Upper lobe of left lung (tissue), 6 donors: ENCODE measurements at regions not wholly inside any gene's neighbourhood (a gene's known extent, or its start where the extent isn't known, plus 50 kb on each side); places are given as distances from the start of the nearest gene placed in this dataset.
A peak's percentile ranks its signal among the peaks of the same experiment; 100 is the strongest.

Experiments
- ATAC-seq, 2 donors: fragments of 200-7000 bp; cut with Tn5 transposase; one replicate each; pipeline ENCODE4 v1.9.1; 2022; ENCODE audit warnings: mild to moderate bottlenecking in 2 of 2, moderate library complexity in 2 of 2; ENCODE audit not compliant: low FRiP score in 2 of 2
- DNase-seq, 2 donors: peaks; one replicate each; pipeline ENCODE4 v3.0.0-alpha.2; 2019 to 2020
- H3K27ac ChIP-seq, 4 donors: fragments of 200-600 bp; sonication (generic); one replicate each; pipeline ENCODE4 v1.5.1; 2016 to 2019
- H3K27me3 ChIP-seq, 4 donors: fragments of 200-600 bp; sonication (generic); one replicate each; pipeline ENCODE4 v1.5.1; 2017 to 2019
- H3K36me3 ChIP-seq, 4 donors: fragments of 200-600 bp; sonication (generic); one replicate each; pipeline ENCODE4 v1.5.1; 2016 to 2019
- H3K4me1 ChIP-seq, 4 donors: fragments of 200-600 bp; sonication (generic); one replicate each; pipeline ENCODE4 v1.5.1; 2018 to 2019
- H3K4me3 ChIP-seq, 4 donors: fragments of 200-600 bp; sonication (generic); one replicate each; pipeline ENCODE4 v1.5.1; 2017 to 2019; ENCODE audit warnings: mild to moderate bottlenecking in 2 of 4, moderate library complexity in 1 of 4
- H3K9me3 ChIP-seq, 4 donors: fragments of 200-600 bp; sonication (generic); one replicate each; pipeline ENCODE4 v1.5.1; 2018 to 2019
- CTCF ChIP-seq, 6 experiments: fragments of 450-650 bp in 4 of 6; fragments of 200-600 bp in 2 of 6; sonication (generic) in 2 of 6; IDR thresholded peaks; one replicate each; pipeline ENCODE4 v1.5.1; 2016 to 2019; ENCODE audit warnings: antibody characterized with exemption in 6 of 6
- EP300 ChIP-seq, 4 donors: sonication (generic); formaldehyde crosslinking; IDR thresholded peaks; one replicate each; pipeline ENCODE4 v1.5.1; 2017; ENCODE audit warnings: antibody characterized with exemption in 4 of 4, control low read depth in 2 of 4
- POLR2A ChIP-seq, 4 donors: fragments of 450-650 bp; IDR thresholded peaks; one replicate each; pipeline ENCODE4 v1.5.1; 2016 to 2017; ENCODE audit warnings: antibody characterized with exemption in 4 of 4, mild to moderate bottlenecking in 2 of 4
- POLR2AphosphoS5 ChIP-seq, 2 donors: sonication (generic); formaldehyde crosslinking; IDR thresholded peaks; one replicate each; pipeline ENCODE4 v1.5.1; 2017; ENCODE audit warnings: antibody characterized with exemption in 2 of 2
- whole genome bisulfite sequencing, 2 donors: methylation state at CpG; one replicate each; pipeline ENCODE4 v1.1.5; 2017 to 2018; 5-methylcytosine and 5-hydroxymethylcytosine counted together
- donor health status: DM: no; HTN: no; CAD: no; lungs with moderate emphysema.
- donor health status: DM: no; HTN: yes; CAD: no; lungs with severe emphysema.

DNA sequence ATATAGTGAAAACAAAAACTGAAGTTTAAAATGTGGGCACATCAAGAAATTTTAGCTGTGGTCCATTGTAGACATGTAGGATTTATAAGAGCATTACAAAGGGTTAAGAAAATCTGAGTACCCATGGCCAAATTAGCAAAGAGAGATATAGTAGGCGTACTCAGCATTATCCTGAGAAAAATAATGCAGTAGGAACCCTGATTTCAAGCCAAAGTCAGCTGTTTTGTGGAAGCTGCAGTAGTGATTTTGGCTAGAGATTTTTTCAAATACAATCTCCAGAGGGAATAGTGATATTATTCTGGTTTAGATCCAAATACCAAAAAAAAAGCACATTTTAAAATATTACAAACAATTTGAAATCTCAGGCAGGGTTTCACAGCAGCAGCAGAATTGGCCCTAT, 450.9 kb downstream of the FBXO15 start:
- no peak for TF ChIP-seq POLR2A (IDR thresholded peaks at IDR 0.05)
- no peak for TF ChIP-seq CTCF (IDR thresholded peaks at IDR 0.05)
- no peaks in the 10 kb centered on the region for H3K9me3 ChIP-seq
- H3K36me3 ChIP-seq: no peaks in the 10 kb centered on the region
- H3K27me3 ChIP-seq: no peaks in the 10 kb centered on the region
- no peaks in the 10 kb centered on the region for H3K4me1 ChIP-seq
- ATAC-seq: no peak
- 55 to 68% methylated on average over 1 of the region's 1 CpG for WGBS, 2 donors
- H3K4me3 ChIP-seq: no peak overlapping the region
- no peak overlapping the region for H3K27ac ChIP-seq
- DNase-seq: no peak

GRCh38 chr18:73696171-73696570, 451.5 kb downstream of the FBXO15 start:
- Histone ChIP-seq H3K36me3 (no peaks in the 10 kb centered on the region), H3K4me3 (no peak overlapping the region), H3K27ac (no peak overlapping the region), H3K27me3 (no peaks in the 10 kb centered on the region), H3K4me1 (no peaks in the 10 kb centered on the region), H3K9me3 (no peaks in the 10 kb centered on the region)
- ATAC-seq (no peak), DNase-seq (no peak)
- 83 to 91% methylated on average over 3 of the region's 3 CpGs for WGBS, 2 donors
- TF ChIP-seq POLR2A (IDR thresholded peaks at IDR 0.05) (no peak), CTCF (IDR thresholded peaks at IDR 0.05) (no peak), EP300 (IDR thresholded peaks at IDR 0.05) (no peak), POLR2AphosphoS5 (IDR thresholded peaks at IDR 0.05) (no peak)

- TF ChIP-seq POLR2A (IDR thresholded peaks at IDR 0.05) (no peak), POLR2AphosphoS5 (IDR thresholded peaks at IDR 0.05) (no peak), EP300 (IDR thresholded peaks at IDR 0.05) (no peak)
- Histone ChIP-seq H3K27ac (no peak overlapping the region), H3K4me3 (no peak overlapping the region), H3K36me3 (no peaks in the 10 kb centered on the region), H3K9me3 (no peaks in the 10 kb centered on the region), H3K4me1 (peaks cover 0 to 8% (median 0%) of the 10 kb centered on the region in 4 donors), H3K27me3 (no peaks in the 10 kb centered on the region)
- no peak for DNase-seq
- ATAC-seq: no peak
- 42 to 88% methylated on average over 1 of the region's 1 CpG for WGBS, 2 donors
Observed at GRCh38 chr18:73693091-73693490, 454.5 kb downstream of the FBXO15 start.

- H3K36me3 ChIP-seq: no peaks in the 10 kb centered on the region
- ATAC-seq: no peak
- H3K9me3 ChIP-seq: no peaks in the 10 kb centered on the region
- no peak overlapping the region for H3K4me3 ChIP-seq
- peaks cover 0 to 8% (median 0%) of the 10 kb centered on the region in 4 donors for H3K4me1 ChIP-seq
- H3K27me3 ChIP-seq: no peaks in the 10 kb centered on the region
- peak in 1 of 2 donors; percentile 45 for DNase-seq
- H3K27ac ChIP-seq: peak overlapping the region in 1 of 4 donors; percentile 36
- WGBS, 2 donors: 63 to 66% methylated on average over 12 of the region's 12 CpGs
- TF ChIP-seq CTCF (IDR thresholded peaks at IDR 0.05): no peak
- no peak for TF ChIP-seq POLR2A (IDR thresholded peaks at IDR 0.05)
- TF ChIP-seq POLR2AphosphoS5 (IDR thresholded peaks at IDR 0.05): no peak
- TF ChIP-seq EP300 (IDR thresholded peaks at IDR 0.05): no peak
Observed at GRCh38 chr18:73691624-73692023, 456.0 kb downstream of the FBXO15 start.

DNA sequence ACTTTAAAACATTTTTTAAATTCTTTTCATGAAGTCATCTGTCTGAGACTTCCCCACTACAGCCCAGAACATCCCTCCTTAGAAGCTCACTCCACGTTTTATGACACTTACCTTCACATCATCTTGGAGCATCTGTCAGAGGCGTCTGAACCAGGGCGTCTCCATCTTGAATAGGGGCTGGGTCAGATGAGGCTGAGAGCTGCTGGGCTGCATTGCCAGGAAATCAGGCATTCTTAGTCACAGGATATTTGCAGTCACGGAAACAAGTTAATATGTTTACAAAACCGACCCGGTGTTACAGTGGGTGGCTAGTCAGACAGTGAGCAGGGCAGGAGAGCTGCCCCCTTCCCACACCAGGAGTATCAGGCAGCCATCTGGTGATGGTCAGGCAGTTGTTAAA, 456.5 kb downstream of the FBXO15 start:
- H3K36me3 ChIP-seq: no peaks in the 10 kb centered on the region
- no peak for TF ChIP-seq CTCF (IDR thresholded peaks at IDR 0.05)
- no peak for TF ChIP-seq POLR2AphosphoS5 (IDR thresholded peaks at IDR 0.05)
- no peak for TF ChIP-seq POLR2A (IDR thresholded peaks at IDR 0.05)
- TF ChIP-seq EP300 (IDR thresholded peaks at IDR 0.05): peak in 1 of 4 donors; percentile 35
- no peak for DNase-seq
- peak overlapping the region in 1 of 4 donors; percentile 36 for H3K27ac ChIP-seq
- H3K4me3 ChIP-seq: no peak overlapping the region
- ATAC-seq: no peak
- H3K27me3 ChIP-seq: no peaks in the 10 kb centered on the region
- no peaks in the 10 kb centered on the region for H3K9me3 ChIP-seq
- peaks cover 0 to 8% (median 0%) of the 10 kb centered on the region in 4 donors for H3K4me1 ChIP-seq
- 43 to 48% methylated on average over 6 of the region's 6 CpGs for WGBS, 2 donors
